Gastroesophageal sphincter (tissue), 4 donors: ENCODE measurements at regions not wholly inside any gene's neighbourhood (a gene's known extent, or its start where the extent isn't known, plus 50 kb on each side); places are given as distances from the start of the nearest gene placed in this dataset.
"Not testable (repeated sequence)": the region's sequence is repeated elsewhere in the genome, so short reads cannot be mapped to it uniquely, and the experiment has no call there.

Source experiments
- ATAC-seq: fragments of 150-250 bp; one replicate; pipeline ENCODE4 v1.9.1; 2016; ENCODE audit warnings: mild to moderate bottlenecking, moderate library complexity
- H3K27ac ChIP-seq, 4 donors: fragments of 200-600 bp; sonication (generic) in 3 of 4; 1 replicate in 3 of 4; 2 replicates in 1 of 4; pipeline ENCODE4 v1.5.1; 2016 to 2019
- H3K27me3 ChIP-seq: fragments of 200-600 bp; sonication (generic); one replicate; pipeline ENCODE4 v1.5.1; 2019
- H3K36me3 ChIP-seq, 2 donors: fragments of 200-600 bp; sonication (generic); one replicate each; pipeline ENCODE4 v1.5.1; 2019; ENCODE audit warnings: control low read depth in 1 of 2
- H3K4me1 ChIP-seq, 3 donors: fragments of 200-600 bp; sonication (generic); 1 replicate in 2 of 3; 2 replicates in 1 of 3; pipeline ENCODE4 v1.5.1; 2016 to 2019; ENCODE audit warnings: control low read depth in 2 of 3
- H3K4me3 ChIP-seq, 2 donors: fragments of 200-600 bp; sonication (generic); one replicate each; pipeline ENCODE4 v1.5.1; 2019; ENCODE audit warnings: mild to moderate bottlenecking in 1 of 2, moderate library complexity in 1 of 2
- H3K9me3 ChIP-seq, 3 donors: fragments of 200-600 bp; sonication (generic); one replicate each; pipeline ENCODE4 v1.5.1; 2017 to 2019; ENCODE audit warnings: control low read depth in 2 of 3
- EP300 ChIP-seq: sonication (generic); formaldehyde crosslinking; IDR thresholded peaks from one replicate; pipeline ENCODE4 v1.6.1; 2017; ENCODE audit warnings: antibody characterized with exemption, mild to moderate bottlenecking
- POLR2A ChIP-seq, 2 donors: fragments of 450-650 bp; IDR thresholded peaks; one replicate each; pipeline ENCODE4 v1.6.1; 2017; ENCODE audit warnings: antibody characterized with exemption in 2 of 2, mild to moderate bottlenecking in 2 of 2, moderate library complexity in 1 of 2
- POLR2AphosphoS5 ChIP-seq: sonication (generic); formaldehyde crosslinking; IDR thresholded peaks from one replicate; pipeline ENCODE4 v1.6.1; 2017; ENCODE audit warnings: antibody characterized with exemption
- WGBS, 2 donors: methylation state at CpG; one replicate each; pipeline ENCODE4 v1.1.5; 2018; ENCODE audit warnings: low coverage in 1 of 2; 5-methylcytosine and 5-hydroxymethylcytosine counted together
- TF ChIP-seq, protein P1 (sequence below), 4 experiments: fragments of 200-600 bp in 2 of 4; fragments of 450-650 bp in 2 of 4; sonication (generic) in 1 of 4; IDR thresholded peaks; one replicate each; pipeline ENCODE4 v1.5.1; 2017 to 2019; ENCODE audit warnings: antibody characterized with exemption in 4 of 4, mild to moderate bottlenecking in 2 of 4, moderate library complexity in 2 of 4

- no peak for TF ChIP-seq POLR2A (IDR thresholded peaks at IDR 0.05)
- no peak for TF ChIP-seq EP300
- no peak for TF ChIP-seq POLR2AphosphoS5
- TF ChIP-seq, protein P1, sequence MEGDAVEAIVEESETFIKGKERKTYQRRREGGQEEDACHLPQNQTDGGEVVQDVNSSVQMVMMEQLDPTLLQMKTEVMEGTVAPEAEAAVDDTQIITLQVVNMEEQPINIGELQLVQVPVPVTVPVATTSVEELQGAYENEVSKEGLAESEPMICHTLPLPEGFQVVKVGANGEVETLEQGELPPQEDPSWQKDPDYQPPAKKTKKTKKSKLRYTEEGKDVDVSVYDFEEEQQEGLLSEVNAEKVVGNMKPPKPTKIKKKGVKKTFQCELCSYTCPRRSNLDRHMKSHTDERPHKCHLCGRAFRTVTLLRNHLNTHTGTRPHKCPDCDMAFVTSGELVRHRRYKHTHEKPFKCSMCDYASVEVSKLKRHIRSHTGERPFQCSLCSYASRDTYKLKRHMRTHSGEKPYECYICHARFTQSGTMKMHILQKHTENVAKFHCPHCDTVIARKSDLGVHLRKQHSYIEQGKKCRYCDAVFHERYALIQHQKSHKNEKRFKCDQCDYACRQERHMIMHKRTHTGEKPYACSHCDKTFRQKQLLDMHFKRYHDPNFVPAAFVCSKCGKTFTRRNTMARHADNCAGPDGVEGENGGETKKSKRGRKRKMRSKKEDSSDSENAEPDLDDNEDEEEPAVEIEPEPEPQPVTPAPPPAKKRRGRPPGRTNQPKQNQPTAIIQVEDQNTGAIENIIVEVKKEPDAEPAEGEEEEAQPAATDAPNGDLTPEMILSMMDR (IDR thresholded peaks at IDR 0.05): no peak
- no peaks in the 10 kb centered on the region for H3K9me3 ChIP-seq
- no peaks in the 10 kb centered on the region for H3K27me3 ChIP-seq
- no peak overlapping the region for H3K4me3 ChIP-seq
- 100% methylated on average over 2 of the region's 2 CpGs; no CpG with 5 or more reads in 1 of the 2 donors for WGBS, 2 donors
- H3K4me1 ChIP-seq: no peaks in the 10 kb centered on the region
- no peak overlapping the region for H3K27ac ChIP-seq
- ATAC-seq: no peak
- no peaks in the 10 kb centered on the region for H3K36me3 ChIP-seq
Observed at GRCh38 chr14:40691066-40691465, 915.6 kb upstream of the LRFN5 start.

- no peak overlapping the region for H3K27ac ChIP-seq
- H3K4me1 ChIP-seq: no peaks in the 10 kb centered on the region
- WGBS, 2 donors: 71 to 94% methylated on average over 1 of the region's 1 CpG
- no peaks in the 10 kb centered on the region for H3K27me3 ChIP-seq
- no peak for ATAC-seq
- no peaks in the 10 kb centered on the region for H3K9me3 ChIP-seq
- TF ChIP-seq POLR2A (IDR thresholded peaks at IDR 0.05): no peak
- TF ChIP-seq, protein P1 (IDR thresholded peaks at IDR 0.05): no peak
- TF ChIP-seq EP300: no peak
- no peak for TF ChIP-seq POLR2AphosphoS5
- H3K36me3 ChIP-seq: no peaks in the 10 kb centered on the region
- H3K4me3 ChIP-seq: no peak overlapping the region
Observed at GRCh38 chr14:40685764-40686163, 920.9 kb upstream of the LRFN5 start.

DNA sequence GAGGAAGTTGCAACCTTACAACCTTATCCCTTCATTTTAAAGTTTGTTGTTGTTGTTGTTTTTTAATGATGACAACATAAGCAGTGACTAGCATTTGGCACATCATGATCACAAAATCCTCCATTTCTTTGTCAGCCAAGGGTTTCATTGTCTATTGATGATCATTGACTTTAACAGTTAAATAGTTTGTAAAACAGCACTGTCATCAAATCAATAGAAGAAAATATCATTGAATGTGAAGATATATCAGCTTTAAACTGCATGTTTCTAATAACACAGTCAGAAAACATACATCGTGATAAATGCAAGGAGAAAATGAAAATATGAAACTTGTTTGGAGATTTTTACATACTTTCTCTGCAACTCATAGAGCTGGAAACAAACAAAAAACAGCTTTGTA lies 922.3 kb upstream of the LRFN5 start:
- Histone ChIP-seq H3K27me3 (no peaks in the 10 kb centered on the region), H3K27ac (no peak overlapping the region), H3K9me3 (no peaks in the 10 kb centered on the region), H3K36me3 (no peaks in the 10 kb centered on the region), H3K4me1 (no peaks in the 10 kb centered on the region), H3K4me3 (no peak overlapping the region)
- 86 to 100% methylated on average over 1 of the region's 1 CpG for WGBS, 2 donors
- no peak for ATAC-seq
- no peak for TF ChIP-seq POLR2AphosphoS5
- TF ChIP-seq, protein P1 (IDR thresholded peaks at IDR 0.05): no peak
- no peak for TF ChIP-seq EP300
- no peak for TF ChIP-seq POLR2A (IDR thresholded peaks at IDR 0.05)

DNA sequence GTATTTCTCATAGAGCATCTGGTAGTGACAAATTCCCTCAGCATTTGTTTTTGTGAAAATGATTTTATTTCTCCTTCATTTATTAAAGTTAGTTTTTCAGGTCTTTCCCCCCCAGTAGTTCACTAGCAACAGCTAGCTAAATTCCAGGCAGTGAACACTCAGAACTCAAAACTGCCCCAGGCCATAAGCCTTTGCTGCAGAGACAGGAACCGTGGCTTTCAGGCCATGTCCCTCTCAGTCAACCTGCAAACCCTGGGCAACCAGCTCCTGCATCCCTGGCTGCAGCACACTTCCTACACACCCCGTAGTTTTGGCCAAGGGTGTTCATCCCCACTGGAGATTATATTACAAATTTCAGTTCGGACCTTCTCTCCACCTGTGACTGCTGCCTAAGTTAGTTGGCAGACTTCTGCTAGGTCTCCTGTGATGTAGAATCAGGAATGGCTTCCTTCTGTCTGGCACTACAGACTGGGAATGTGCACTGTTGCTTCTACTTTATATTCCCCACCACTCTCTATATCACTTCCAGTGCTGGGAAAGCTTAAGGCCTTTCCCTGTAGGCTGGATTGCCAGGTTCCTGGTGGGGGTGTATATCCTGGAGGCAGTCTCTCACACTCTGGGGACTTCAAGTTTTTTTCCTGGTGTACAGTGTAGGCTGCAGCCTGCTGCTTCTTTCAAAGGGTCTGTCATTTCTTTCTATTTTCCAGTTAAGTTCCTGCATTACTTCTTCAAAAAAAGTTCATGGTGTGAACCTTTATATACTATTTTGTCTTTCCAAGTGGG lies 924.4 kb upstream of the LRFN5 start:
- H3K27me3 ChIP-seq: no peaks in the 10 kb centered on the region
- H3K36me3 ChIP-seq: no peaks in the 10 kb centered on the region
- 78% methylated on average over 3 of the region's 3 CpGs; no CpG with 5 or more reads in 1 of the 2 donors for WGBS, 2 donors
- no peak for TF ChIP-seq POLR2AphosphoS5
- TF ChIP-seq, protein P1 (IDR thresholded peaks at IDR 0.05): no peak
- no peak for TF ChIP-seq POLR2A (IDR thresholded peaks at IDR 0.05)
- TF ChIP-seq EP300: no peak
- no peaks in the 10 kb centered on the region for H3K9me3 ChIP-seq
- ATAC-seq: no peak
- no peak overlapping the region for H3K27ac ChIP-seq
- no peak overlapping the region for H3K4me3 ChIP-seq
- H3K4me1 ChIP-seq: no peaks in the 10 kb centered on the region

DNA sequence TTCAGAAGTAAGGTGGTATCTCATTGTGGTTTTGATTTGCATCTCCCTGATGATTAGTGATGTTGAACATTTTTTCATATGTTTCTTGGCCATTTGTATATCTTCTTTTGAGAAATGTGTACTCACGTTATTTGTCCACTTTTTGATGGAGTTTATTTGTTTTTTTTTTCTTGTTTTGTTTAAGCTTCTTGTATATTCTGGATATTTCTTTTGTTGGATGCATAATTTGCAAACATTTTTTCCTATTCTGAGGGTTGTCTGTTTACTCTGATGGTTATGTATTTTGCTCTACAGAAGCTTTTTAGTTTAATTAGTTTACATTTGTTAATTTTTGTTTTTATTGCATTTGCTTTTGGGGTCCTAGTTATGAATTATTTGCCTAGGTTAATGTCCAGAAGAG lies 927.4 kb upstream of the LRFN5 start:
- no peak for ATAC-seq
- TF ChIP-seq POLR2A (IDR thresholded peaks at IDR 0.05) (no peak), EP300 (no peak), POLR2AphosphoS5 (no peak)
- TF ChIP-seq, protein P1 (IDR thresholded peaks at IDR 0.05): no peak
- Histone ChIP-seq H3K9me3 (no peaks in the 10 kb centered on the region), H3K27ac (no peak overlapping the region), H3K27me3 (no peaks in the 10 kb centered on the region), H3K4me1 (no peaks in the 10 kb centered on the region), H3K4me3 (no peak overlapping the region), H3K36me3 (no peaks in the 10 kb centered on the region)
- 78 to 91% methylated on average over 1 of the region's 1 CpG for WGBS, 2 donors

- not testable (repeated sequence) for H3K4me1 ChIP-seq, H3K27ac ChIP-seq, H3K9me3 ChIP-seq, ATAC-seq, H3K36me3 ChIP-seq, H3K4me3 ChIP-seq, H3K27me3 ChIP-seq
Observed at GRCh38 chr14:40677206-40677605, 929.5 kb upstream of the LRFN5 start.
